ENCODE measurements at regions not wholly inside any gene's neighbourhood (a gene's known extent, or its start where the extent isn't known, plus 50 kb on each side); places are given as distances from the start of the nearest gene placed in this dataset.

DNA sequence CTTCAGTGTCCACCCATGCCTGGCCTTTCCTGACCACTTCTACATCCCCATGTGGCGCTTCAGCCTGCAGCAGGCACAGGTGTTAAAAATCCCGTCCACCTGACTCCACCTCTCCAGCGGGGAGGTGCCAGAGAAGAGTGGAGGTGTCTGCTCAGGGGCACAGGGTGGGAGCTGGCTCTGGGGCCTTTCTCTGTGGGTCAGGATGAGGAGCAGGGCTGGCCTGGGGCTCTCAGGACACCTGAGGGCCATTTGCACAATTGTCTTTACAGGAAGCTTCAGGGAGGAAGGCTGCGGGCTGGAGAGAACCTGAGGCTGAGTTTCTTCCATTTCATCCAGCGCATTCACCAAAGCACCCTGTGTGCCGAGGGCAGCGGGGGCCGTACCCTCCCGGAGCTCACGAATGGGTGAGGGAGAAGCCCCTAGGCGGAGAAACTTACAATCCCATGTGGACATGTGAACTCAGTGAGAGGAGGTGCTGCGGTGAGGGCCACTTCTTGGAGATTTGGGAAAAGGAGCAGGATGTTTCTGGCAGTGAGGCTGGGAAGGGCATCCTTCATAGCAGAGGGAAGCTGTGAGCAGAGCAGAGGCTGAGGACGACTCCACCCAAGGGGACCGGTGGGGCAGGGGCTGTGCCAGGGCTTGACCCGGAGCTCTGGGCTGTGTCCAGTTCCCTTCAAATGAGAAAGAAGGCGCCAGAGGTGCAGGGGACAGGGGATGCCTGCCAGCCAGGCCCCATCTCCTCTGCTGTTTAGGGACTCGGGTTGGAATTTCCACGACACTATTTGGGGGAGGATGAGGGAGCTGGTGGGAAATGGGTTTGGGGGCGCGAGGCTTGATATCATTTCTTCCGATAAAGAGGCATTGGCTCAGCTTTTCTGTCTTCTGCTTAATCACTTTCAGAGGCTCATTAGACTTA, 155.2 kb upstream of the MYCN start:
- Histone ChIP-seq H3K4me3 (ENCODE audit: low read depth in 1 of 5, low read length in 5 of 5) (no peak overlapping the region), H3K4me1 (ENCODE audit: control insufficient read depth in 5 of 5, insufficient read depth in 5 of 5, low read length in 5 of 5) (peaks cover 0 to 8% (median 0%) of the 10 kb centered on the region in 5 donors), H3K9ac (ENCODE audit: low read length in 5 of 5) (no peak overlapping the region), H3K27me3 (ENCODE audit: control insufficient read depth in 5 of 5, insufficient read depth in 4 of 5, low read length in 5 of 5) (peaks cover 8 to 34% (median 19%) of the 10 kb centered on the region in 5 donors), H3K9me3 (ENCODE audit: control insufficient read depth in 5 of 5, low read length in 5 of 5) (no peaks in the 10 kb centered on the region), H3K27ac (ENCODE audit: low read depth, low read length) (no peak overlapping the region), H3K36me3 (ENCODE audit: control insufficient read depth in 5 of 5, insufficient read depth in 5 of 5, low read length in 5 of 5) (no peaks in the 10 kb centered on the region)

DNA sequence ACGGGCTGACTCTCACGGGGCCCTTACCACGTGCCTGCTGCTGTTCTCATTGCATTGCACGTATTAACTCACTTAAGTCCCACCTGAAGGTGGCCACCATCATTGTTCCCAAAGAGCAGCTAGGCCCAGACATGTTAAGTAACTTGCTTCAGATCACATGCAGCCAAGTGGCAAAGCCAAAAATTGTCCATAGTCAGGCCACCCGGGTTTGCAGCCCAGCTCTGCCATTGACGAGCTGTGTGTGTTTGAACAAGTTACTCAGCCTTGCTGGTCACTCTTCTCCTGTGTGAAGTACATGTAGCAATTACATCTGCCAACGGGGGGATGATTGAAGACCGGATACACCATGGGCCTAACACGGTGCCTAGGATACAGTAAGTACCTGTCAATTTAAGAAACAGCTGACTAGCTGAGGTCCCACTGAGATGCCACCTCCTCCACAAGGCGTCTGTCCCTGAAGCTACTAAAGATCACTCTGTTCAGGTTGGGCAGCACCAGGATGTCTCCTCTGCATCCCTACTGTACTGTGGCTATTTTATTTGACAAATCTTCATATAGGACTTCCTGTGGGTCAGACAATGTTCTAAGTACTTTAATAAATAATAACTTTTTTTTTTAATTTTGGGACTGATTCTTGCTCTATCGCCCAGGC, 154.2 kb upstream of the MYCN start:
- no peak overlapping the region for H3K9ac ChIP-seq (ENCODE audit: low read length in 5 of 5)
- H3K4me1 ChIP-seq (ENCODE audit: control insufficient read depth in 5 of 5, insufficient read depth in 5 of 5, low read length in 5 of 5) = peaks cover 0 to 8% (median 0%) of the 10 kb centered on the region in 5 donors
- H3K9me3 ChIP-seq (ENCODE audit: control insufficient read depth in 5 of 5, low read length in 5 of 5) = no peaks in the 10 kb centered on the region
- H3K4me3 ChIP-seq (ENCODE audit: low read depth in 1 of 5, low read length in 5 of 5) = no peak overlapping the region
- H3K36me3 ChIP-seq (ENCODE audit: control insufficient read depth in 5 of 5, insufficient read depth in 5 of 5, low read length in 5 of 5) = no peaks in the 10 kb centered on the region
- H3K27ac ChIP-seq (ENCODE audit: low read depth, low read length) = no peak overlapping the region
- peaks cover 8 to 31% (median 22%) of the 10 kb centered on the region in 5 donors for H3K27me3 ChIP-seq (ENCODE audit: control insufficient read depth in 5 of 5, insufficient read depth in 4 of 5, low read length in 5 of 5)

DNA sequence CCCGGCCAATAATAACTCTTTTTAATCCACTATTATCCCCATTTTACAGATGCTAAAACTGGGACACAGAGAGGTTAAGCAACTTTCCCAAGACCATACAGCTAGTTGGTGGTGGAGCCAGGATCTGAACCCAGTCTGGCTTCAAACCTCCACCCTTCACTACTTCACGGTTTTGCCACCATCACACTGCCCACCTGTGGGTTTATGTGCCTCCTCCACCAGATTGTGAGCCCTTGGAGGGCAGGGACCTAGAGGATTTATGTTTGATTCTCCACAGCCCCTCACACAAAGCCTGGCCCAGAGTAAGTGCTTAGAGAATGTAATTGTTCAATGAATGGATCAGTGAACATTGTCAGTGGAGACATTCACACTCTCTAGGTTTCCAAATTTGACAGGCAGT, 153.4 kb upstream of the MYCN start:
- Histone ChIP-seq H3K4me1 (ENCODE audit: control insufficient read depth in 5 of 5, insufficient read depth in 5 of 5, low read length in 5 of 5) (peaks cover 0 to 8% (median 0%) of the 10 kb centered on the region in 5 donors), H3K36me3 (ENCODE audit: control insufficient read depth in 5 of 5, insufficient read depth in 5 of 5, low read length in 5 of 5) (no peaks in the 10 kb centered on the region)

DNA sequence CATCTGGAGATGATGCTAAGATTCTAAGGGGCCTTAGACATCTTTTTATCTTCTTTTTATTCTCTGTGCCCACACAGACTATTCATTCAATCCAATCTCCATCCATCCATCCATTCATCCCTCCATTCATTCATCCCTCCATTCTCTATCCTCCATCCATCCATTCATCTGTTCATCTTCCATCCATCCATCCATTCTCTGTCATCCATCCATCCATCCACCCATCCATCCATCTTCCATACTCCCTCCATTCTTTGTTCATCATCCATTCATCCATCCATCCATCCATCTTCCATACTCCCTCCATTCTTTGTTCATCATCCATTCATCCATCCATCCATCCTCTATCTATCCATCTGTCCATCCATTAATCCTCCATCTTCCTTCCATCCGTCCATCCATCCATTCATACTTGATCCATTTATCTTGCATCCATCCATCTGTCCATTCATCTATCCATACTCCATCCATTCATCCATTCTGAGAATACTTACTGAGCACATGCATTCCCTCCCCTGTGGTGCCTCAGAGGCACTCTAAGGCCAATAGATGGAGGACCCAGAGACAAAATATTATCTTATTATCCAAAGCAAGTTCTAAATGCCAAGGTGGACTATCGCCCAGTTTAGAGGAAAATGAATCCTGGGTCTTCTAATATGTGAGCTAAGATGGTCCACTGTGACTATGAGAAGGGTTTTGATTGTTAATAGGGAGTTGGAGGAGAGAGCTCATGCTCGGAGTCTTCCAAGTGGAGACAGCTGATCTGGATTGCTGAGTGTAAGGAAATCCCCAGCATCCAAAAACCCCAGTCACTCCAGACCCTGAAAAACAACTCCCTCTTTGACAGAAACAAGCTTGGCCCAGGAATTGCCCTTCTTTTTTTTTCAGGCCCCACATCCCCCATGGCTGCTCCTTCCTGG, 152.6 kb upstream of the MYCN start:
- H3K27ac ChIP-seq (ENCODE audit: low read depth, low read length) = no peak overlapping the region
- H3K9me3 ChIP-seq (ENCODE audit: control insufficient read depth in 5 of 5, low read length in 5 of 5) = no peaks in the 10 kb centered on the region
- H3K4me1 ChIP-seq (ENCODE audit: control insufficient read depth in 5 of 5, insufficient read depth in 5 of 5, low read length in 5 of 5) = peaks cover 0 to 8% (median 0%) of the 10 kb centered on the region in 5 donors
- no peaks in the 10 kb centered on the region for H3K36me3 ChIP-seq (ENCODE audit: control insufficient read depth in 5 of 5, insufficient read depth in 5 of 5, low read length in 5 of 5)
- peaks cover 8 to 18% (median 17%) of the 10 kb centered on the region in 5 donors for H3K27me3 ChIP-seq (ENCODE audit: control insufficient read depth in 5 of 5, insufficient read depth in 4 of 5, low read length in 5 of 5)
- no peak overlapping the region for H3K9ac ChIP-seq (ENCODE audit: low read length in 5 of 5)
- no peak overlapping the region for H3K4me3 ChIP-seq (ENCODE audit: low read depth in 1 of 5, low read length in 5 of 5)

More for the DNA sequence above, 153.4 kb upstream of the MYCN start:
- Histone ChIP-seq H3K27ac (ENCODE audit: low read depth, low read length) (no peak overlapping the region), H3K27me3 (ENCODE audit: control insufficient read depth in 5 of 5, insufficient read depth in 4 of 5, low read length in 5 of 5) (peaks cover 8 to 25% (median 19%) of the 10 kb centered on the region in 5 donors), H3K9ac (ENCODE audit: low read length in 5 of 5) (no peak overlapping the region), H3K4me3 (ENCODE audit: low read depth in 1 of 5, low read length in 5 of 5) (no peak overlapping the region), H3K9me3 (ENCODE audit: control insufficient read depth in 5 of 5, low read length in 5 of 5) (no peaks in the 10 kb centered on the region)

DNA sequence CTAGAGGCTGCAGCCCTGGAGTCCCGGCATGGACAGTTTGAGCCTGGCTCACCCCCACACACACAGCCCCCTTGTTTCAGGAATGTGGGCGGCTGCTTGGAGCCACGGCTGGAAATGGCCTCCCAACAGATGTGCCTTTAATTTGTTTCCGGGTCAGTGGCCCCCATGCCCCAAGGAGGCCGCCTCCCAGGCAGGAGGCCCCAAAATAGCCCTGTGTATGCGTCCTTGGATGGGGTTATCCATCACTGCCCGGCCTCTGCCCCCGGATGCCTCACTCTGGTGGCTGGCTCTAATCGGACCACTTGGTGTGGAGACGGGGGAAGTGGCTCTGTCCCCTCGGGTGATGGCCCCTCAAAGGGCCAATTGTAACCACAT, 151.9 kb upstream of the MYCN start:
- Histone ChIP-seq H3K4me3 (ENCODE audit: low read depth in 1 of 5, low read length in 5 of 5) (no peak overlapping the region), H3K9me3 (ENCODE audit: control insufficient read depth in 5 of 5, low read length in 5 of 5) (no peaks in the 10 kb centered on the region), H3K27ac (ENCODE audit: low read depth, low read length) (no peak overlapping the region), H3K36me3 (ENCODE audit: control insufficient read depth in 5 of 5, insufficient read depth in 5 of 5, low read length in 5 of 5) (no peaks in the 10 kb centered on the region), H3K9ac (ENCODE audit: low read length in 5 of 5) (no peak overlapping the region), H3K27me3 (ENCODE audit: control insufficient read depth in 5 of 5, insufficient read depth in 4 of 5, low read length in 5 of 5) (peaks cover 7 to 18% (median 13%) of the 10 kb centered on the region in 5 donors), H3K4me1 (ENCODE audit: control insufficient read depth in 5 of 5, insufficient read depth in 5 of 5, low read length in 5 of 5) (peaks cover 0 to 8% (median 0%) of the 10 kb centered on the region in 5 donors)

DNA sequence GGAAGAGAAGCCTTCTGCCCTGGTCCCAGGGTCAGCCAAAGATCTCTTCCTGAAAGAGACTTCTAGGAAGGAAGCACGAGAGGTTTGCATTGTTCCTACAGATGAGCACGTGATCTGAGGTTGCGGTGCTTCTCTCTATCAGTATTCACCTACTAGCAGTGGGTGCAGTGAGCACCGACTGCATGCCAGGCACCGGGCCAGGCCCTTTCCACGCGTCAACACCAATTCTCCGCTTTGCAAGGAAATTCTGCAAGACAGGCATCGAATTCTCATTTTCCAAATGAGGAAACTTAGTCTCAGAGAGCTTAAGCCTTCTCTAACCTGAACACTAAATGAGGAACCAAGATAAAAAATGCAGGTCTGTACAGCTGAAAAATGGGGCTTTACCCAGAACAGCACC, 151.5 kb upstream of the MYCN start:
- Histone ChIP-seq H3K9me3 (ENCODE audit: control insufficient read depth in 5 of 5, low read length in 5 of 5) (no peaks in the 10 kb centered on the region), H3K9ac (ENCODE audit: low read length in 5 of 5) (no peak overlapping the region), H3K4me1 (ENCODE audit: control insufficient read depth in 5 of 5, insufficient read depth in 5 of 5, low read length in 5 of 5) (peaks cover 0 to 8% (median 0%) of the 10 kb centered on the region in 5 donors), H3K36me3 (ENCODE audit: control insufficient read depth in 5 of 5, insufficient read depth in 5 of 5, low read length in 5 of 5) (no peaks in the 10 kb centered on the region), H3K27ac (ENCODE audit: low read depth, low read length) (no peak overlapping the region), H3K27me3 (ENCODE audit: control insufficient read depth in 5 of 5, insufficient read depth in 4 of 5, low read length in 5 of 5) (peaks cover 6 to 17% (median 13%) of the 10 kb centered on the region in 5 donors), H3K4me3 (ENCODE audit: low read depth in 1 of 5, low read length in 5 of 5) (no peak overlapping the region)

DNA sequence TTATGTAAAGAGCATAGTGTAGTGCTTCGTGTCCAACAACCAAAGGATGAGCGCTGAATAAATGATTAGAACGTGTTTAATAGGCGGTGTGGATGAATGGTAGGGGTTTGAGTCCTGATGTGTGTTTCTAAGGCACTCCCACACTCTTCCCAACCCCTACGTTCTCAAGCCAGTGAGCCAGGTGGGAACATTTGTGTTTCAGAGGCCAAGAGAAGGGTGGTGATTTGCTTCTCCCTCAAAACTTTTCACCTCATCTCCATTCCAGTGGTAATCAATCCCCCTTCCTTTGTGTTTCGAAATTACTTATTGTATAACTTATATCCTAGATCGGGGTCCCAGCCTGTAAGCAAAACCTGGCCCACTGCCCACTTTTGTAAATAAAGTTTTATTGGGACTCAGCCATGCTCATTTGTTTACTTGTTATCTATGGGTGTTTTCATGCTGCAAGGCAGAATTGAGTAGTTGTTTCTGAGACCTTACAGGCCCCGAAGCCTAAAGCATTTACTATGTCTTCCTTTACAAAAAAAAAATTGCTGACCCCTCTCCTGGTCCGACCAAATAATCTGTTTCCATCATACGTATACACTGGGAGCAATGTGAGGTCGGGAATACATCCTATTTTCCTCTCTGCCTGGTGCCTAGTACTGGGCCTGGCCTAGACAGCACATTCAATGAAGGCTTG, 150.8 kb upstream of the MYCN start:
- Histone ChIP-seq H3K27me3 (ENCODE audit: control insufficient read depth in 5 of 5, insufficient read depth in 4 of 5, low read length in 5 of 5) (peaks cover 3 to 13% (median 10%) of the 10 kb centered on the region in 5 donors), H3K9ac (ENCODE audit: low read length in 5 of 5) (no peak overlapping the region), H3K36me3 (ENCODE audit: control insufficient read depth in 5 of 5, insufficient read depth in 5 of 5, low read length in 5 of 5) (no peaks in the 10 kb centered on the region), H3K27ac (ENCODE audit: low read depth, low read length) (no peak overlapping the region), H3K4me3 (ENCODE audit: low read depth in 1 of 5, low read length in 5 of 5) (no peak overlapping the region), H3K9me3 (ENCODE audit: control insufficient read depth in 5 of 5, low read length in 5 of 5) (no peaks in the 10 kb centered on the region), H3K4me1 (ENCODE audit: control insufficient read depth in 5 of 5, insufficient read depth in 5 of 5, low read length in 5 of 5) (peaks cover 0 to 8% (median 0%) of the 10 kb centered on the region in 5 donors)

DNA sequence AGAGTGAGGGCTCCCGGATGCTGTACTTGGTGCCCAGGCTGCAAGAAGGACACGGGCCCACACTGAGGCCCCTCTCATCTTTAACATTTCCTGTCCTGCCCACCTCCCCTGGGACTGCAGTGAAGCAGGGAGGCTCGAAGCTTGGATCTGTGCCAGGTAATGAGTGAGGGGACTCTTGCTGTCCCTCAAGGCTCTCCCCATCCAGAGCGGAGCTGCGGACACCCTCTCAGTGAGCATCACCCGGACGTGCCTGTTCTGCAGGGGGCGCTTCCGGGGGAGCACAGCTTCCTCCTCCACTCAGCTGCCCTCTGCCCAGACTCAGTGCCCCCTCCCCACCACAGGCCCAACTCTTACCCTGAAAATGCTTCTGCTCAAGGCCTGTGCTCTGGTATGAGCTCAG, 150.0 kb upstream of the MYCN start:
- Histone ChIP-seq H3K9me3 (ENCODE audit: control insufficient read depth in 5 of 5, low read length in 5 of 5) (no peaks in the 10 kb centered on the region), H3K4me1 (ENCODE audit: control insufficient read depth in 5 of 5, insufficient read depth in 5 of 5, low read length in 5 of 5) (peaks cover 0 to 13% (median 5%) of the 10 kb centered on the region in 5 donors), H3K4me3 (ENCODE audit: low read depth in 1 of 5, low read length in 5 of 5) (no peak overlapping the region), H3K27me3 (ENCODE audit: control insufficient read depth in 5 of 5, insufficient read depth in 4 of 5, low read length in 5 of 5) (peaks cover 0 to 11% (median 8%) of the 10 kb centered on the region in 5 donors), H3K9ac (ENCODE audit: low read length in 5 of 5) (no peak overlapping the region), H3K27ac (ENCODE audit: low read depth, low read length) (no peak overlapping the region), H3K36me3 (ENCODE audit: control insufficient read depth in 5 of 5, insufficient read depth in 5 of 5, low read length in 5 of 5) (no peaks in the 10 kb centered on the region)

DNA sequence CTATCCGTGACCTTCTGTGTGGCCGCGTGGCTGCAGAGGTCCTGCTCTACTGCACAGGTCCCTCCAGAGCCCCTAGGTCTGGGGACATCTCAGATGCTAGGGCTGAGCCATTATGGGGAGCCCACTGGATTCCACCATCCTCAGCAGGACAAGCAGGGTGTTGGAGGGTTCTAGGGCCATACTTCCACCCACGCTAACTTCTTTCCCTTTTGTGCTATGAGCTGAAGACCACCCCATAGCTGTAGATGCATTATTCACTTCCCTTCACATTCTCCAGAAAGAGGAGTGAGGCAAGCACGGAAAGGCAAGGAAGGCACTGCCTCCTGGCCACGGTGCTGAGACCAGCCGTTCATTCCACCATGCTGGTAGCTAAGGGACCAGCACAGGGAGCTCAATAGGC, 149.5 kb upstream of the MYCN start:
- Histone ChIP-seq H3K9ac (ENCODE audit: low read length in 5 of 5) (no peak overlapping the region), H3K9me3 (ENCODE audit: control insufficient read depth in 5 of 5, low read length in 5 of 5) (no peaks in the 10 kb centered on the region), H3K27me3 (ENCODE audit: control insufficient read depth in 5 of 5, insufficient read depth in 4 of 5, low read length in 5 of 5) (peaks cover 0 to 10% (median 4%) of the 10 kb centered on the region in 5 donors), H3K36me3 (ENCODE audit: control insufficient read depth in 5 of 5, insufficient read depth in 5 of 5, low read length in 5 of 5) (no peaks in the 10 kb centered on the region), H3K4me1 (ENCODE audit: control insufficient read depth in 5 of 5, insufficient read depth in 5 of 5, low read length in 5 of 5) (peaks cover 0 to 18% (median 8%) of the 10 kb centered on the region in 5 donors), H3K27ac (ENCODE audit: low read depth, low read length) (no peak overlapping the region), H3K4me3 (ENCODE audit: low read depth in 1 of 5, low read length in 5 of 5) (no peak overlapping the region)

All from subcutaneous abdominal adipose tissue (tissue), 5 donors.